HG03060 (cell line): ENCODE measurements at regions not wholly inside any gene's neighbourhood (a gene's known extent, or its start where the extent isn't known, plus 50 kb on each side); places are given as distances from the start of the nearest gene placed in this dataset.
"Not testable (repeated sequence)": the region's sequence is repeated elsewhere in the genome, so short reads cannot be mapped to it uniquely, and the experiment has no call there.

Experiments
- ATAC-seq: cut with Tn5 transposase; IDR thresholded peaks from one replicate; pipeline ENCODE4 v1.9.1; 2021; ENCODE audit warnings: low read depth, moderate number of reproducible peaks; ENCODE audit not compliant: unreplicated experiment

- ATAC-seq = no peak
Observed at GRCh38 chr1:182172699-182173098, 111.2 kb upstream of the ZNF648 start.

DNA sequence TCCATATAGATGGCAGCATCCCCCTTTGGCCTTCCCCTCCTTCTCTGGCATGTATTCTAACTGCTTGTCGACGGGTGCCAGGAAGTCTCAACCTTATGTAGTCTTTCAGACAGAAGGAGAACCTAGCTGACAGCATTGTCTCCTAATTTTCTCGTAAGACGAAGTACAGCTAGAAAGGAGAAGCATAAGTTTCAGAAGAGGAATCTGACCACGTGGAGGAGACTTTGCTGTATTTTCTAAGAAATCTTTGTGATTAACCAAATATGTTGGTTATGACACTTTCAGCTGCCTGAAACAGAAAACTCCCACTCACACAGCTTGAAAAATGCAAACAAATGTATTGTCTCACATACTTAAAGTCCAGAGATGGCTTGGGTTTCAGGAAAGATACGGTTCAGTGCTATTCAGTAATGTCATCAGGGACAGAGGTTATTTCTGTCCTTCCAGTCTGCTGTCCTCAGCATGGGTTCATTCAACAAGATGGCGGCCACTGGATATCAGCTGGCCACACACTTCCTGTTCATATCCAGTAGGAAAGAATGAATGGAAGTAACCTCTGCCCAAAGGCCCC lies 109.5 kb upstream of the ZNF648 start:
- no peak for ATAC-seq

GRCh38 chr1:182169203-182169602 lies 107.7 kb upstream of the ZNF648 start:
- no peak for ATAC-seq

DNA sequence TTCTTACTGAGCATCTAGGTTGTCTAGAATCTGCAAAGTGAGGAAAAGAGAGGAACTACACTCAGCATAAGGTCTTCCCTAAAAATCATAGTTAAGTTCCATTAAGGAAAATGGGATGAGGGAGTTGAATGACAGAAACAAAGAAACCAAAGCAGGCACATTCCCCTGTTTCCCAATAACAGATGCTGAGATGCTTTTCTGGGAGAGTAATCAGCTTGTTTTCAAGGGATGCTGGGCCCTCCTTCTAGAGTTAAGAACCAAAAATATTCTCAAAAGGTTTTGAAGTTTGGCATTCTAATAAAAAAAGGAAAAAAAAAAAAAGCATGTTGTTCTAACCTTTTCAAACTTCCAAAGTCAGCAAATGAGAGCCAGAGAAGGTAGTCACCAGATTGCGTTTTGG lies 105.2 kb upstream of the ZNF648 start:
- ATAC-seq = no peak

GRCh38 chr1:182166321-182166720 lies 104.8 kb upstream of the ZNF648 start:
- ATAC-seq = no peak

DNA sequence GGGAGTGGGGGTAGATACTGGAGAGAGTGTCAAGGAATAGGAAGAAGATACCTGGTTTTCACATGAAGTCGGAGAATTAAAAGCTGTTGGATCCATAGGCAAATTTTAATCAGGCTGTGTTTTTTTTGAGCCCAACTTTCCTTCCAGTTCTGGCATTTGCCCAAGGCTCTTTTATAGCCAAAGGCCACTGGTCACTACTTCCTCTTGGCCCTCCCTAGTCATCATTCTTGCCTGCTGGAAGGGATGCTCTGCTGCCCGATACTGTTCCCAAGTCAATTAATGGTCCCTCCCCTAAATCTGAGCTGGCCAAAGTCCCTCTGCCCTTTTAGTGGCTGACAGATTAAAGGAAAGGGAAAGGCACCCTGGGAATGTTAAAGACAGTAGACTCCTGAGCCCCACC lies 102.8 kb upstream of the ZNF648 start:
- no peak for ATAC-seq

- no peak for ATAC-seq
Observed at GRCh38 chr1:182163821-182164223, 102.3 kb upstream of the ZNF648 start.

- ATAC-seq = no peak
Observed at GRCh38 chr1:182159443-182159842, 97.9 kb upstream of the ZNF648 start.

DNA sequence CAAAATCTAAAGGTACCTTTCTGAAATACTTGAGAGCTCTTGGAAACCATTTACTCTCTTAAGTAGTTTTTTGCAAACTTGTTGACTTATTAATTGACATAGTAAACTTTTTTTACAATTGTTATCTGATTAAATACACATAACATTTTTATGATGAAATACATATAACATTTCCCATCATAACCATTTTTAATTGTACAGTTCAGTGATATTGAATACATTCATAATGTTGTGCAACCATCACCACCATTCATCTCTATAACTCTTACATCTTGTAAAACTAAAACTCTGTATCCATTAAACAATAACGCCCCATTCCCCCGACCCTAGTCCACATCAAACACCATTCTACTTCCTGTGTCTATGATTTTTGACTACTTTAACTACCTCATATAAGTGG lies 95.7 kb upstream of the ZNF648 start:
- ATAC-seq = no peak

DNA sequence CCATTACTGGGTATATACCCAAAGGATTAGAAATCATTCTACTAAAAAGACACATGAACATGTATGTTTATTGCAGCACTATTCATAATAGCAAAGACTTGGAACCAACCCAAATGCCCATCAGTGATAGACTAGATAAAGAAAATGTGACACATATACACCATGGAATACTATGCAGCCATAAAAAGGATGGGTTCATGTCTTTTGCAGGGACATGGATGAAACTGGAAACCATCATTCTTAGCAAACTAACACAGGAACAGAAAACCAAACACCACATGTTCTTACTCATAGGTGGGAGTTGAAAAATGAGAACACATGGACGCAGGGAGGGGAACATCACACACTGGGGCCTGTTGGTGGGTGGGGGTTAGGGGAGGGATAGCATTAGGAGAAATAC lies 92.9 kb upstream of the ZNF648 start:
- not testable (repeated sequence) for ATAC-seq

- no peak for ATAC-seq
Observed at GRCh38 chr1:182149411-182149965, 88.0 kb upstream of the ZNF648 start.

DNA sequence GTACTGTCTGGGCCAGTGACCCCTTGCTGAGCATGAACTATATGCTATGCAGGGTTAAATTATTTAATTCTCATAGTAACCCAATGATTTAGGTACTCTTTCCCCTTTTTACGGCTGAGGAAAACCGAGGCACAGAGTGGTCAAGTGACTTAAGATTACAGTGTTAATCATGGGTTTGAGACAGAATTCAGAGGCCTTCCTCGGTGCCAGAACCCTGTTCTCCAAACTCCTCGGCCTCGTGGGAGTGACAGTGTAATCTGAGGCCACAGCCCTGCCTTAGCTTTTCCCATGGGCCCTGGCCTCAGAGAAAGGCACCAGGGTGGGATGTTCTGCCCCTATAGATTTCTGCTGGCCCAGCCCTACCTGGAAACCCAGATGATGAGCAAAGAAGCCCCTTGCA lies 86.4 kb upstream of the ZNF648 start:
- no peak for ATAC-seq

GRCh38 chr1:182147136-182147820 lies 85.8 kb upstream of the ZNF648 start:
- peak; percentile 72 for ATAC-seq

GRCh38 chr1:182146286-182146685 lies 84.8 kb upstream of the ZNF648 start:
- no peak for ATAC-seq

- ATAC-seq = no peak
Observed at GRCh38 chr1:182145441-182145840, 83.9 kb upstream of the ZNF648 start.

DNA sequence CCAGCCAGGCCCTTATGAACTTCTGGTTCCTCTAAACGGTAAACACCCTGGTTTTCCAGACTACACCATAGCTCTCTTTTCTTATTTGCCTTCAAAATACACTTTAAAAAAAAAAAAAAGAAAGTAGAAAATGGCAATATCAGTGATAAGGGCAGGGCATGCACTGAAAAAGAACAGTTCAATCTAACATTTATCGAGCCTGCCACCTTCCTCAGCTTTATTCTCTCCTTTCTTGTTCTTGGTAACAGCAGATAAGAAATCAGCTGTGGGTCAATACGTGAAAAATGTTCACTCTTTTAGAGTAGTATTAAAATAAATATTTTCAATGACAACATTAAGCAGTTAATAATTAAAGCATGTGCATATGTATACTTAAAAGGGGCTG lies 83.1 kb upstream of the ZNF648 start:
- no peak for ATAC-seq

DNA sequence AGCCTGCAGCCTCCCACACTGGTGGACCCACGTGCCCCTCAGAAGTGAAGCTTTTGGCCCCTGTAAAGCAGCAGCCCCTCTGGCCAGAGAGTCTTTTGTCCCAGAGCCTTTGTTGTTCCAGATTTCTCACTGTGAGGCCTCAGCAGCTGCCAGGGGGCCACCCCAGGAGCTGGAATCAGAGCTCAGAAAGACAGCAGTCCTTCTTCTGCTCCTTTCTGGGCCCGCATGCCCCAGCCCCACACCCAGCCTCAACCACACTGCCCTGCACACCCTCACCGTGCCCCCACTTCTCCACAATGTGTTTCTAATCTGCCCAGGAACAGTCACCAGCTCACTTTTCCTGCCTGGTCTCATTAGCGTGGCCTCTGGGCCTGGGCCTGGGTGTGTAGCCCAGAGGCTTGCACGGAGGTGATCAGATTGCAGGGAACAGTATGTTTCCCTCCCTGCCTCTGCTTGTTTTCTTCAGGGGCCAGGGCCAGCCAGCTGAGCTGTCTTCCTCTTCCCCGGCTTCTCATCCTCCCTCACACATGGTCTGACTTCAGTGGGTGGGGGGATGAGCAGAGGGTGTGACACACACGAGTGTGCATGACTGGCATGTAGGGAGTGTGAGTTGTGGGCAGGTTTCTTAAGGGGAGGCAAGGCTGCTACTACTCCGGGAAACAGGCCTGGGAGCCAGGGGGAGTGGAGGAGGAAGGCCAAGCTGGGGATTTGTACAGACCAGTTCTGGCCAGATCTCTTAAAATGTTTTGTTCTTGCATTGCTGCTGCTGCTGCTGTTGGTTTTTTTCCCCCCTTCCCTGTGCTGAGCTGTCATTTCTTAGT lies 82.5 kb upstream of the ZNF648 start:
- no peak for ATAC-seq

- ATAC-seq = no peak
Observed at GRCh38 chr1:182143154-182143657, 81.7 kb upstream of the ZNF648 start.

- no peak for ATAC-seq
Observed at GRCh38 chr1:182142621-182143020, 81.1 kb upstream of the ZNF648 start.

DNA sequence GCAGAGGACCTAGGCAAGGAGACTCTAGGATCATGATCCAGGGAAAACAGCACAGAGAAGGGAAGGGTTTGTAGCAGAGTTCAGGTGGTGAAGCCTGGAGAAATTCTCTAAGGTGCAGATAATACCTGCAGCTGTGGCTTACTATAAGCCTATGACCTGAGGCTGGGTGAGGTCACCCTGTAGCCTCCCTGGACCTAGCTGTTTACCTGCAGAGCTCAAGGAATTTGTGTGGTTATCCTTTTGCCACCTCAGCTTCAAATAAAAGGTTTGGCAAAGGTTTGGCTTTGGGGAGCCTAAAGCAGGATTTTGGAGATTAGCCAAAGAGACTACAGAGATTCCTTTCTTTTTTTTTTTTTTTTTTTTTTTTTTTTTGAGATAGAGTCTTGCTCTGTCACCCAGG lies 79.5 kb upstream of the ZNF648 start:
- no peak for ATAC-seq

DNA sequence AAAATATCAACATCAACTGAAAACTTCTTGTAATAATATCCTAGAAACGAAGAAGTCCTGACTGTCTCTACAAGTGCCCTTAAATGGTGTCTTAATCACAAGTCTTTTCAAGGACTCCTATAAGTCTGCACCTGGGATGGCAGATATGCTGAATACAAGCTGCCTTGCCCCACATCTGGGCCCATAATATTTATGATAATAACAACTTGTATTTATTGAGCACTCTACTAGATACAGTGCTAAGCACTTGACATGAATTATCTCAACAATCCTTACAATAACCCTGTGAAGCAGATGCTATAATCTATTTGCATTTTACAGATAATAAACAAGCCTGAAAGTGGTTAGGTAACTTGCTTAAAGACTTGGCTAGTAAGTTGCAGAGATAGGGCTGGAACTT lies 78.0 kb upstream of the ZNF648 start:
- no peak for ATAC-seq
